HCT116 (cell line): ENCODE measurements at regions not wholly inside any gene's neighbourhood (a gene's known extent, or its start where the extent isn't known, plus 50 kb on each side); places are given as distances from the start of the nearest gene placed in this dataset.
A peak's percentile ranks its signal among the peaks of the same experiment; 100 is the strongest.

Experiments used
- ATAC-seq: fragments of 200-7000 bp; cut with Tn5 transposase; 2 replicates; pipeline ENCODE4 v1.9.1; 2020; ENCODE audit warnings: mild to moderate bottlenecking, moderate library complexity
- BruUV-seq: library from RNA; stranded (reverse); fragments of 400-500 nt; replicated peaks from 2 replicates; lab custom pipeline; 2021; lab: Mats Ljungman, UMichigan
- CTCF ChIA-PET: fragments of 300-600 bp; sonication (Branson Sonifier 250); formaldehyde crosslinking; loops from one replicate; lab custom pipeline; 2021; ENCODE audit warnings: antibody characterized with exemption; lab: Charles Lee
- POLR2A ChIA-PET: fragments of 300-600, 350-600 bp; sonication (Branson Sonifier 250); formaldehyde crosslinking; loops from one replicate; lab custom pipeline; 2021; ENCODE audit warnings: antibody characterized with exemption; lab: Charles Lee
- RAD21 ChIA-PET, 2 experiments: fragments of 300-600 bp; sonication (Branson Sonifier 250); formaldehyde crosslinking; loops; one replicate each; lab custom pipeline; 2023; ENCODE audit warnings: low total read pairs in 2 of 2; ENCODE audit not compliant: uncharacterized antibody in 2 of 2, unreplicated experiment in 2 of 2, low non-redundant PET in 1 of 2; lab: Charles Lee
- DNase-seq: peaks from one replicate; pipeline ENCODE4 v3.0.0-alpha.2; 2010; ENCODE audit warnings: low read depth, low spot score
- H2AFZ ChIP-seq: fragments of 200-600 bp; shearing (Covaris generic), sonication (generic); 2 replicates; pipeline ENCODE4 v1.6.1; 2017; ENCODE audit warnings: low read depth, mixed run types, mixed read lengths, antibody characterized with exemption, low read length; ENCODE audit not compliant: poor library complexity, severe bottlenecking
- H3K27ac ChIP-seq: 2 replicates; pipeline ENCODE4 v1.5.1; 2012; ENCODE audit warnings: low read depth, low read length
- H3K27me3 ChIP-seq: fragments of 200-600 bp; sonication (generic); 2 replicates; pipeline ENCODE4 v1.6.1; 2016; ENCODE audit warnings: mixed run types, low read length, mixed read lengths; ENCODE audit not compliant: insufficient read depth
- H3K36me3 ChIP-seq, 2 experiments: fragments of 200-500 bp in 1 of 2; fragments of 200-600 bp in 1 of 2; sonication (Bioruptor generic) in 1 of 2; sonication (generic) in 1 of 2; 2 replicates each; pipeline versions ENCODE4 v1.5.1 to v1.6.1; 2014 to 2016; ENCODE audit warnings: low read length in 2 of 2, inconsistent platforms in 1 of 2, mixed read lengths in 1 of 2, mixed run types in 1 of 2; ENCODE audit not compliant: insufficient read depth in 2 of 2, control insufficient read depth in 1 of 2
- H3K4me1 ChIP-seq, 2 experiments: fragments of 200-600 bp in 1 of 2; sonication (generic) in 1 of 2; 2 replicates each; pipeline versions ENCODE4 v1.5.1 to v1.6.1; 2012 to 2017; ENCODE audit warnings: low read length in 2 of 2, inconsistent platforms in 1 of 2, mild to moderate bottlenecking in 1 of 2, mixed read lengths in 1 of 2, mixed run types in 1 of 2, moderate library complexity in 1 of 2; ENCODE audit not compliant: insufficient read depth in 2 of 2, control insufficient read depth in 1 of 2
- H3K4me2 ChIP-seq: fragments of 200-600 bp; sonication (generic); 2 replicates; pipeline ENCODE4 v1.6.1; 2017; ENCODE audit warnings: mixed run types, low read length, mixed read lengths
- H3K4me3 ChIP-seq, 2 experiments: fragments of 200-600 bp in 1 of 2; sonication (generic) in 1 of 2; replicated peaks in 1 of 2; 2 replicates each; pipeline ENCODE4 v1.5.1; 2011 to 2016; ENCODE audit warnings: low read length in 2 of 2, control low read depth in 1 of 2, low read depth in 1 of 2, mild to moderate bottlenecking in 1 of 2, mixed read lengths in 1 of 2, mixed run types in 1 of 2
- H3K79me2 ChIP-seq: fragments of 200-600 bp; sonication (generic); 2 replicates; pipeline ENCODE4 v1.6.1; 2017; ENCODE audit warnings: mild to moderate bottlenecking, mixed run types, low read length, moderate library complexity, mixed read lengths; ENCODE audit not compliant: insufficient read depth
- H3K9ac ChIP-seq: fragments of 200-600 bp; sonication (generic); 2 replicates; pipeline ENCODE4 v1.6.1; 2016; ENCODE audit warnings: low read length, mixed read lengths
- H3K9me2 ChIP-seq: fragments of 200-600 bp; sonication (generic), shearing (Covaris generic); 2 replicates; pipeline ENCODE4 v1.6.1; 2017; ENCODE audit warnings: mixed run types, mild to moderate bottlenecking, moderate library complexity; ENCODE audit not compliant: insufficient read depth
- H3K9me3 ChIP-seq, 2 experiments: fragments of 200-500 bp in 1 of 2; fragments of 200-600 bp in 1 of 2; sonication (Bioruptor generic) in 1 of 2; sonication (generic) in 1 of 2; 2 replicates each; pipeline ENCODE4 v1.6.1; 2014 to 2017; ENCODE audit warnings: low read length in 2 of 2, mixed read lengths in 2 of 2, inconsistent platforms in 1 of 2, low read depth in 1 of 2, mild to moderate bottlenecking in 1 of 2, mixed run types in 1 of 2, moderate library complexity in 1 of 2; ENCODE audit not compliant: control insufficient read depth in 1 of 2, insufficient read depth in 1 of 2
- H4K20me1 ChIP-seq: fragments of 200-600 bp; sonication (generic), shearing (Covaris generic); 2 replicates; pipeline ENCODE4 v1.6.1; 2017; ENCODE audit warnings: mixed run types, mild to moderate bottlenecking, moderate library complexity; ENCODE audit not compliant: insufficient read depth
- CBX3 ChIP-seq: IDR thresholded peaks from 2 replicates; pipeline ENCODE4 v1.6.1; 2012; ENCODE audit warnings: low read depth
- EGR1 ChIP-seq: IDR thresholded peaks from 2 replicates; pipeline ENCODE4 v1.6.1; 2012; ENCODE audit warnings: low read depth
- EZH2 ChIP-seq: fragments of 200-600 bp; sonication (generic); IDR thresholded peaks from 2 replicates; pipeline ENCODE4 v1.6.1; 2017; ENCODE audit warnings: antibody characterized with exemption, mixed run types
- EZH2phosphoT487 ChIP-seq: fragments of 200-600 bp; IDR thresholded peaks from 2 replicates; pipeline ENCODE4 v1.6.1; 2018; ENCODE audit warnings: antibody characterized with exemption, borderline replicate concordance
- FOSL1 ChIP-seq: IDR thresholded peaks from 2 replicates; pipeline ENCODE4 v1.6.1; 2012; ENCODE audit warnings: low read depth
- JUND ChIP-seq: IDR thresholded peaks from 2 replicates; pipeline ENCODE4 v1.6.1; 2012
- POLR2A ChIP-seq: IDR thresholded peaks from 2 replicates; pipeline ENCODE4 v1.7.0; 2011; ENCODE audit warnings: borderline replicate concordance; ENCODE audit not compliant: insufficient read depth, insufficient read length; ENCODE audit errors: extremely low read depth
- POLR2AphosphoS5 ChIP-seq: IDR thresholded peaks from 2 replicates; pipeline ENCODE4 v1.6.1; 2011; ENCODE audit warnings: mild to moderate bottlenecking, low read depth, low read length, moderate library complexity
- RAD21 ChIP-seq: IDR thresholded peaks from 2 replicates; pipeline ENCODE4 v1.6.1; 2012; ENCODE audit warnings: low read depth, mild to moderate bottlenecking
- SIN3A ChIP-seq: IDR thresholded peaks from 2 replicates; pipeline ENCODE4 v1.6.1; 2012; ENCODE audit warnings: low read depth
- SP1 ChIP-seq: IDR thresholded peaks from 2 replicates; pipeline ENCODE4 v1.6.1; 2012; ENCODE audit warnings: low read depth
- TCF7L2 ChIP-seq: IDR thresholded peaks from 2 replicates; pipeline ENCODE4 v1.7.0; 2011; ENCODE audit warnings: borderline replicate concordance, inconsistent platforms; ENCODE audit not compliant: insufficient read depth, insufficient read length; ENCODE audit errors: extremely low read depth
- YY1 ChIP-seq: IDR thresholded peaks from 2 replicates; pipeline ENCODE4 v1.6.1; 2011; ENCODE audit warnings: low read length, low read depth, moderate library complexity, mild to moderate bottlenecking; ENCODE audit not compliant: insufficient replicate concordance; ENCODE audit errors: extremely low read depth
- ZNF274 ChIP-seq: fragments of 200-500 bp; sonication (Bioruptor generic); IDR thresholded peaks from 2 replicates; pipeline ENCODE4 v1.6.1; 2014; ENCODE audit warnings: mild to moderate bottlenecking, low read depth, low read length, inconsistent platforms
- intact Hi-C: fragments of 100-400 bp; cut with micrococcal nuclease; formaldehyde crosslinking; loops from 2 replicates; pipeline ENCODE4 v1.10.0; 2022
- TF ChIP-seq, protein P1 (sequence below), 3 experiments: fragments of 200-600 bp in 1 of 3; sonication (generic) in 1 of 3; IDR thresholded peaks in 2 of 3; conservative IDR thresholded peaks in 1 of 3; 2 replicates each; pipeline ENCODE4 v1.5.1; 2012 to 2017; ENCODE audit warnings: low read depth in 2 of 3, low read length in 2 of 3, antibody characterized with exemption in 1 of 3, borderline replicate concordance in 1 of 3, control low read depth in 1 of 3, mild to moderate bottlenecking in 1 of 3, mixed read lengths in 1 of 3, mixed run types in 1 of 3, moderate library complexity in 1 of 3; ENCODE audit not compliant: insufficient read depth in 1 of 3
- TF ChIP-seq, protein P2 (sequence below): IDR thresholded peaks from 2 replicates; pipeline ENCODE4 v1.6.1; 2012; ENCODE audit warnings: low read depth
- TF ChIP-seq, protein P3 (sequence below): IDR thresholded peaks from 2 replicates; pipeline ENCODE4 v1.6.1; 2012
- TF ChIP-seq, protein P4 (sequence below): IDR thresholded peaks from 2 replicates; pipeline ENCODE4 v1.6.1; 2011; ENCODE audit warnings: mild to moderate bottlenecking, low read length, moderate library complexity; ENCODE audit not compliant: insufficient replicate concordance; ENCODE audit errors: extremely low read depth

DNA sequence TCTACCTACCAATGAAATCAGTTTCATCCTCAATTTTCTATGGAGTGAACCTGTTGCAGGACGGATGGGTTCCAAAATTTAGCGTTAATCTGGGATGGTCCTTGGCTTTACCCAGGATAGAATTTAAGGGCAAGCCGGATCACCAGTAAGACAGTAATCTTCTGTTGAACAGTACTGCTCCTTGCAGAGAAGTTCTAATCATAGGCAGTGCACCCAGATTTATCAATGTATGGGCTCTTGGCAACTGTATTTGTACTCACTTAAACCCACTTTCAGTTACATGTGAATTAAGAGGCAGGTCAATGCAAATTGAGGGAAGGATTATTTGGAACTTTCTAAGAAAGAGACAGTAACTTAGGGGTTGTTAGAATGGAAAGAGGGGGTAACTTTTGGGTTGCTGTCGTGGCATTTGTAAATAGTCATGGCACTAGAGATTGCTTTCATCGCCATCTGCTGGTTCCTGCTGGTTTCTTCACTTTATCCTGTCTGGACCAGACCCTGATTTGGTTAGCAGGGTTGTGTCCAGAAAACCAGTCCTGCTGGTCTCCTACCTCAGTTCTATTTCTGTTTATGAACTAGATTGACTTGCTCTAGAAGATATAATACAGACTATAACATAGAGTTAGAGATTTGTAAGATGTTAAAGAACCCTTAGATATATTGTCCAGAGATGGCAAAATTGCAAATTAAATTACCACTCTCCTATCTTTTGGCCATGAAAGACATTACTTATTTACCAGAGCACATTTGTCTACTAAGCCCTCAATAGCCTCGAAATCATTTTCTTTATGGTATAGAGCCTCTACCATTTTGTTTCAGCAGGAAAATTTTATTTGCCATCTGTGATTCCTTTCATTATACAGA is 646.3 kb downstream of the UTRN start:
- H3K4me3 ChIP-seq = no peak overlapping the region
- no peak overlapping the region for H3K4me2 ChIP-seq
- no peaks in the 10 kb centered on the region for H3K9me3 ChIP-seq
- no TSS peak for BruUV-seq
- H4K20me1 ChIP-seq = no peaks in the 10 kb centered on the region
- RAD21 ChIA-PET = no interaction called here
- peak; percentile 63 for ATAC-seq
- no peak overlapping the region for H2AFZ ChIP-seq
- H3K27me3 ChIP-seq = no peaks in the 10 kb centered on the region
- H3K9ac ChIP-seq = no peak overlapping the region
- peaks cover 7% of the 10 kb centered on the region for H3K79me2 ChIP-seq
- DNase-seq = no peak
- H3K4me1 ChIP-seq = peaks cover 0 to 43% of the 10 kb centered on the region in 2 experiments; a peak in 2 of 4 replicates
- H3K36me3 ChIP-seq = peaks cover 0 to 25% of the 10 kb centered on the region in 2 experiments; a peak in 1 of 4 replicates
- CTCF ChIA-PET = interaction anchor here (1.3 kb wide), 1 partner anchor 284 kb away, joined by 3 read pairs; no protein-coding TSS in a partner anchor
- POLR2A ChIA-PET = no interaction called here
- H3K27ac ChIP-seq = peak overlapping the region; percentile 76; the same call in 1 of the 2 replicates
- no peaks in the 10 kb centered on the region for H3K9me2 ChIP-seq
- intact Hi-C loops = loop anchor here (1.0 to 5.0 kb wide), 5 partner anchors 96 to 703 kb away; no protein-coding TSS in a partner anchor
- TF ChIP-seq CBX3 (0 out of 2 replicates have a peak, but pooled peaks have one; percentile 40), FOSL1 (peak; percentile 6; the same call in 1 of the 2 replicates), EZH2phosphoT487 (no peak), SP1 (no peak; the same call in none of the 2 replicates), SIN3A (0 out of 2 replicates have a peak, but pooled peaks have one; percentile 3), TCF7L2 (no peak), POLR2A (no peak), POLR2AphosphoS5 (peak; percentile 64), ZNF274 (no peak), EZH2 (no peak), YY1 (no peak), EGR1 (no peak), RAD21 (peak; percentile 80), JUND (peak; percentile 35)
- TF ChIP-seq, protein P1, sequence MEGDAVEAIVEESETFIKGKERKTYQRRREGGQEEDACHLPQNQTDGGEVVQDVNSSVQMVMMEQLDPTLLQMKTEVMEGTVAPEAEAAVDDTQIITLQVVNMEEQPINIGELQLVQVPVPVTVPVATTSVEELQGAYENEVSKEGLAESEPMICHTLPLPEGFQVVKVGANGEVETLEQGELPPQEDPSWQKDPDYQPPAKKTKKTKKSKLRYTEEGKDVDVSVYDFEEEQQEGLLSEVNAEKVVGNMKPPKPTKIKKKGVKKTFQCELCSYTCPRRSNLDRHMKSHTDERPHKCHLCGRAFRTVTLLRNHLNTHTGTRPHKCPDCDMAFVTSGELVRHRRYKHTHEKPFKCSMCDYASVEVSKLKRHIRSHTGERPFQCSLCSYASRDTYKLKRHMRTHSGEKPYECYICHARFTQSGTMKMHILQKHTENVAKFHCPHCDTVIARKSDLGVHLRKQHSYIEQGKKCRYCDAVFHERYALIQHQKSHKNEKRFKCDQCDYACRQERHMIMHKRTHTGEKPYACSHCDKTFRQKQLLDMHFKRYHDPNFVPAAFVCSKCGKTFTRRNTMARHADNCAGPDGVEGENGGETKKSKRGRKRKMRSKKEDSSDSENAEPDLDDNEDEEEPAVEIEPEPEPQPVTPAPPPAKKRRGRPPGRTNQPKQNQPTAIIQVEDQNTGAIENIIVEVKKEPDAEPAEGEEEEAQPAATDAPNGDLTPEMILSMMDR (IDR thresholded peaks at IDR 0.05 in 2 of 3, conservative IDR thresholded peaks at IDR 0.05 in 1 of 3; ENCODE audit: borderline replicate concordance in 1 of 3, insufficient read depth in 1 of 3, low read depth in 2 of 3, low read length in 2 of 3) = peak; percentile 47 to 78 (median 69); a peak in 5 of 6 replicates
- TF ChIP-seq, protein P2, sequence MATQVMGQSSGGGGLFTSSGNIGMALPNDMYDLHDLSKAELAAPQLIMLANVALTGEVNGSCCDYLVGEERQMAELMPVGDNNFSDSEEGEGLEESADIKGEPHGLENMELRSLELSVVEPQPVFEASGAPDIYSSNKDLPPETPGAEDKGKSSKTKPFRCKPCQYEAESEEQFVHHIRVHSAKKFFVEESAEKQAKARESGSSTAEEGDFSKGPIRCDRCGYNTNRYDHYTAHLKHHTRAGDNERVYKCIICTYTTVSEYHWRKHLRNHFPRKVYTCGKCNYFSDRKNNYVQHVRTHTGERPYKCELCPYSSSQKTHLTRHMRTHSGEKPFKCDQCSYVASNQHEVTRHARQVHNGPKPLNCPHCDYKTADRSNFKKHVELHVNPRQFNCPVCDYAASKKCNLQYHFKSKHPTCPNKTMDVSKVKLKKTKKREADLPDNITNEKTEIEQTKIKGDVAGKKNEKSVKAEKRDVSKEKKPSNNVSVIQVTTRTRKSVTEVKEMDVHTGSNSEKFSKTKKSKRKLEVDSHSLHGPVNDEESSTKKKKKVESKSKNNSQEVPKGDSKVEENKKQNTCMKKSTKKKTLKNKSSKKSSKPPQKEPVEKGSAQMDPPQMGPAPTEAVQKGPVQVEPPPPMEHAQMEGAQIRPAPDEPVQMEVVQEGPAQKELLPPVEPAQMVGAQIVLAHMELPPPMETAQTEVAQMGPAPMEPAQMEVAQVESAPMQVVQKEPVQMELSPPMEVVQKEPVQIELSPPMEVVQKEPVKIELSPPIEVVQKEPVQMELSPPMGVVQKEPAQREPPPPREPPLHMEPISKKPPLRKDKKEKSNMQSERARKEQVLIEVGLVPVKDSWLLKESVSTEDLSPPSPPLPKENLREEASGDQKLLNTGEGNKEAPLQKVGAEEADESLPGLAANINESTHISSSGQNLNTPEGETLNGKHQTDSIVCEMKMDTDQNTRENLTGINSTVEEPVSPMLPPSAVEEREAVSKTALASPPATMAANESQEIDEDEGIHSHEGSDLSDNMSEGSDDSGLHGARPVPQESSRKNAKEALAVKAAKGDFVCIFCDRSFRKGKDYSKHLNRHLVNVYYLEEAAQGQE = no peak
- TF ChIP-seq, protein P3, sequence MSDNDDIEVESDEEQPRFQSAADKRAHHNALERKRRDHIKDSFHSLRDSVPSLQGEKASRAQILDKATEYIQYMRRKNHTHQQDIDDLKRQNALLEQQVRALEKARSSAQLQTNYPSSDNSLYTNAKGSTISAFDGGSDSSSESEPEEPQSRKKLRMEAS = no peak; the same call in 1 of the 2 replicates
- TF ChIP-seq, protein P4, sequence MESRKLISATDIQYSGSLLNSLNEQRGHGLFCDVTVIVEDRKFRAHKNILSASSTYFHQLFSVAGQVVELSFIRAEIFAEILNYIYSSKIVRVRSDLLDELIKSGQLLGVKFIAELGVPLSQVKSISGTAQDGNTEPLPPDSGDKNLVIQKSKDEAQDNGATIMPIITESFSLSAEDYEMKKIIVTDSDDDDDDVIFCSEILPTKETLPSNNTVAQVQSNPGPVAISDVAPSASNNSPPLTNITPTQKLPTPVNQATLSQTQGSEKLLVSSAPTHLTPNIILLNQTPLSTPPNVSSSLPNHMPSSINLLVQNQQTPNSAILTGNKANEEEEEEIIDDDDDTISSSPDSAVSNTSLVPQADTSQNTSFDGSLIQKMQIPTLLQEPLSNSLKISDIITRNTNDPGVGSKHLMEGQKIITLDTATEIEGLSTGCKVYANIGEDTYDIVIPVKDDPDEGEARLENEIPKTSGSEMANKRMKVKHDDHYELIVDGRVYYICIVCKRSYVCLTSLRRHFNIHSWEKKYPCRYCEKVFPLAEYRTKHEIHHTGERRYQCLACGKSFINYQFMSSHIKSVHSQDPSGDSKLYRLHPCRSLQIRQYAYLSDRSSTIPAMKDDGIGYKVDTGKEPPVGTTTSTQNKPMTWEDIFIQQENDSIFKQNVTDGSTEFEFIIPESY = no peak
